H1 (cell line): ENCODE measurements at regions not wholly inside any gene's neighbourhood (a gene's known extent, or its start where the extent isn't known, plus 50 kb on each side); places are given as distances from the start of the nearest gene placed in this dataset.

Experiments used
- CTCF ChIA-PET: fragments of 300-600 bp; sonication (Branson Sonifier 250); formaldehyde crosslinking; loops from one replicate; lab custom pipeline; 2021; ENCODE audit not compliant: partially characterized antibody; lab: Charles Lee
- POLR2A ChIA-PET: fragments of 300-600 bp; sonication (Branson Sonifier 250); formaldehyde crosslinking; loops from one replicate; lab custom pipeline; 2021; ENCODE audit warnings: inconsistent platforms; ENCODE audit not compliant: partially characterized antibody; lab: Charles Lee
- DNase-seq, 2 experiments: peaks; one replicate each; pipeline versions ENCODE4 v3.0.0 to v3.0.0-alpha.2; 2010 to 2022; ENCODE audit warnings: low spot score in 2 of 2, low read depth in 1 of 2, mixed read lengths in 1 of 2
- FAIRE-seq: peaks from 2 replicates; lab custom pipeline; 2011; peaks lifted over from hg19 to GRCh38; lab: Jason Lieb, UNC
- H2AFZ ChIP-seq: 2 replicates; pipeline ENCODE4 v1.8.1; 2012; ENCODE audit warnings: low read length, inconsistent platforms
- H2AK5ac ChIP-seq: 2 replicates; pipeline ENCODE4 v1.6.1; 2013; ENCODE audit warnings: low read depth, low read length
- H2BK120ac ChIP-seq: replicated peaks from 2 replicates; pipeline ENCODE3; 2013; ENCODE audit warnings: low read depth, low read length, inconsistent platforms
- H2BK12ac ChIP-seq: 2 replicates; pipeline ENCODE4 v1.6.1; 2013; ENCODE audit warnings: low read depth, low read length
- H2BK15ac ChIP-seq: 2 replicates; pipeline ENCODE4 v1.6.1; 2013; ENCODE audit warnings: low read length
- H2BK20ac ChIP-seq: 2 replicates; pipeline ENCODE4 v1.6.1; 2013; ENCODE audit warnings: low read length
- H2BK5ac ChIP-seq: 2 replicates; pipeline ENCODE4 v1.6.1; 2013; ENCODE audit warnings: low read depth, low read length
- H3K14ac ChIP-seq: 2 replicates; pipeline ENCODE4 v1.6.1; 2013; ENCODE audit warnings: inconsistent platforms; ENCODE audit not compliant: insufficient read length
- H3K18ac ChIP-seq: 2 replicates; pipeline ENCODE4 v1.6.1; 2013; ENCODE audit warnings: low read length; ENCODE audit errors: extremely low read depth
- H3K23ac ChIP-seq: 2 replicates; pipeline ENCODE4 v1.6.1; 2013; ENCODE audit warnings: inconsistent platforms; ENCODE audit not compliant: insufficient read length
- H3K23me2 ChIP-seq: 2 replicates; pipeline ENCODE4 v1.6.1; 2013; ENCODE audit warnings: low read depth, low read length
- H3K27ac ChIP-seq: 2 replicates; pipeline ENCODE4 v1.6.1; 2011; ENCODE audit warnings: low read depth, low read length, inconsistent platforms
- H3K27me3 ChIP-seq, 4 experiments: replicated peaks in 1 of 4; 1 replicate in 1 of 4; 2 replicates in 3 of 4; pipeline versions ENCODE4 v1.6.1 to v1.8.1; 2011 to 2013; ENCODE audit warnings: low read length in 3 of 4, mild to moderate bottlenecking in 3 of 4, inconsistent platforms in 2 of 4, mixed read lengths in 2 of 4, moderate library complexity in 1 of 4; ENCODE audit not compliant: control insufficient read depth in 3 of 4, insufficient read depth in 3 of 4; ENCODE audit errors: extremely low read depth in 1 of 4
- H3K36me3 ChIP-seq, 4 experiments: 2 replicates each; pipeline versions ENCODE4 v1.6.1 to v1.8.1; 2011 to 2013; ENCODE audit warnings: mild to moderate bottlenecking in 4 of 4, low read length in 3 of 4, moderate library complexity in 2 of 4, control low read depth in 1 of 4, inconsistent platforms in 1 of 4; ENCODE audit not compliant: insufficient read depth in 4 of 4, control insufficient read depth in 2 of 4
- H3K4ac ChIP-seq: replicated peaks from 2 replicates; pipeline ENCODE3; 2013; ENCODE audit warnings: low read length, low read depth, mixed read lengths, inconsistent platforms; ENCODE audit not compliant: insufficient read length
- H3K4me1 ChIP-seq, 4 experiments: replicated peaks in 1 of 4; 1 replicate in 1 of 4; 2 replicates in 3 of 4; pipeline versions ENCODE4 v1.6.1 to v1.8.1; 2011 to 2013; ENCODE audit warnings: low read length in 3 of 4, inconsistent platforms in 2 of 4, mixed read lengths in 1 of 4; ENCODE audit not compliant: insufficient read depth in 4 of 4, control insufficient read depth in 3 of 4
- H3K4me2 ChIP-seq, 2 experiments: 2 replicates each; pipeline versions ENCODE4 v1.6.1 to v1.8.1; 2011 to 2013; ENCODE audit warnings: low read depth in 2 of 2, low read length in 2 of 2, control low read depth in 1 of 2, inconsistent platforms in 1 of 2, mild to moderate bottlenecking in 1 of 2; ENCODE audit not compliant: insufficient read depth in 1 of 2
- H3K4me3 ChIP-seq, 4 experiments: fragments of 200-600, 300-600 bp in 1 of 4; sonication (generic), shearing (Covaris generic), sonication (Bioruptor Twin) in 1 of 4; 2 replicates each; pipeline versions ENCODE4 v1.5.1 to v1.8.1; 2011 to 2016; ENCODE audit warnings: low read length in 4 of 4, low read depth in 3 of 4, control low read depth in 2 of 4, inconsistent platforms in 2 of 4, mild to moderate bottlenecking in 2 of 4, mixed read lengths in 1 of 4, moderate library complexity in 1 of 4; ENCODE audit not compliant: insufficient read depth in 2 of 4; ENCODE audit errors: extremely low read depth in 1 of 4
- H3K56ac ChIP-seq: replicated peaks from 2 replicates; pipeline ENCODE3; 2013; ENCODE audit warnings: low read depth, mild to moderate bottlenecking, mixed read lengths, low read length, inconsistent platforms; ENCODE audit not compliant: insufficient read length
- H3K79me1 ChIP-seq: 2 replicates; pipeline ENCODE4 v1.6.1; 2013; ENCODE audit warnings: low read depth, low read length, control low read depth
- H3K79me2 ChIP-seq, 2 experiments: 2 replicates each; pipeline versions ENCODE4 v1.6.1 to v1.8.1; 2012 to 2013; ENCODE audit warnings: low read length in 2 of 2, mild to moderate bottlenecking in 2 of 2, inconsistent platforms in 1 of 2; ENCODE audit not compliant: insufficient read depth in 2 of 2, control insufficient read depth in 1 of 2
- H3K9ac ChIP-seq, 4 experiments: replicated peaks in 1 of 4; 1 replicate in 1 of 4; 2 replicates in 3 of 4; pipeline versions ENCODE4 v1.6.1 to v1.8.1; 2011 to 2013; ENCODE audit warnings: low read depth in 3 of 4, low read length in 3 of 4, control low read depth in 2 of 4, mild to moderate bottlenecking in 2 of 4, moderate library complexity in 2 of 4, inconsistent platforms in 1 of 4; ENCODE audit errors: extremely low read depth in 1 of 4
- H3K9me3 ChIP-seq, 2 experiments: 2 replicates each; pipeline versions ENCODE4 v1.6.1 to v1.8.1; 2012 to 2013; ENCODE audit warnings: mild to moderate bottlenecking in 2 of 2, moderate library complexity in 2 of 2, control low read depth in 1 of 2, inconsistent platforms in 1 of 2, low read depth in 1 of 2, low read length in 1 of 2, mixed read lengths in 1 of 2; ENCODE audit not compliant: insufficient read depth in 2 of 2
- H4K20me1 ChIP-seq, 2 experiments: replicated peaks in 1 of 2; 2 replicates each; pipeline versions ENCODE3 to v1.8.1; 2011 to 2013; ENCODE audit warnings: inconsistent platforms in 2 of 2, low read length in 2 of 2, mild to moderate bottlenecking in 1 of 2; ENCODE audit not compliant: insufficient read depth in 2 of 2, control insufficient read depth in 1 of 2
- H4K5ac ChIP-seq: 2 replicates; pipeline ENCODE4 v1.6.1; 2013; ENCODE audit warnings: low read length, low read depth, mixed read lengths, inconsistent platforms; ENCODE audit not compliant: insufficient read length
- H4K8ac ChIP-seq: 2 replicates; pipeline ENCODE4 v1.8.0; 2013; ENCODE audit warnings: mild to moderate bottlenecking, moderate library complexity, low read length, inconsistent platforms; ENCODE audit not compliant: insufficient read depth; ENCODE audit errors: extremely low read depth
- H4K91ac ChIP-seq: replicated peaks from 2 replicates; pipeline ENCODE3; 2013; ENCODE audit warnings: low read length, mixed read lengths, inconsistent platforms; ENCODE audit not compliant: insufficient read length
- CHD1 ChIP-seq: IDR thresholded peaks from 2 replicates; pipeline ENCODE4 v1.6.1; 2012; ENCODE audit warnings: low read depth, low read length, improper control_type of control experiment
- RAD21 ChIP-seq, 2 experiments: IDR thresholded peaks in 1 of 2; conservative IDR thresholded peaks in 1 of 2; 2 replicates each; pipeline ENCODE4 v1.6.1; 2011; ENCODE audit warnings: low read depth in 2 of 2, low read length in 2 of 2, improper control_type of control experiment in 1 of 2, inconsistent platforms in 1 of 2, mild to moderate bottlenecking in 1 of 2, moderate library complexity in 1 of 2
- TF ChIP-seq, protein P1 (sequence below), 3 experiments: IDR thresholded peaks; 1 replicate in 2 of 3; 2 replicates in 1 of 3; pipeline versions ENCODE4 v1.5.1 to v1.6.1; 2011; ENCODE audit warnings: low read length in 3 of 3, mild to moderate bottlenecking in 3 of 3, inconsistent platforms in 2 of 3, low read depth in 1 of 3, moderate library complexity in 1 of 3; ENCODE audit not compliant: insufficient read depth in 1 of 3; ENCODE audit errors: control extremely low read depth in 1 of 3

GRCh38 chr13:78131811-78132210, 213.2 kb upstream of the EDNRB start:
- FAIRE-seq, result no peak
- CTCF ChIA-PET, result interaction anchor here (1.7 to 2.6 kb wide), 3 partner anchors 8 to 351 kb away, joined by 5 to 19 read pairs (median 8); no protein-coding TSS in a partner anchor

More at GRCh38 chr13:78131811-78132210, 213.2 kb upstream of the EDNRB start:
- POLR2A ChIA-PET, result no interaction called here
- H2BK15ac ChIP-seq, result no peak overlapping the region
- no peaks in the 10 kb centered on the region for H3K79me1 ChIP-seq
- no peak overlapping the region for H4K5ac ChIP-seq
- H4K20me1 ChIP-seq, result no peaks in the 10 kb centered on the region
- no peak overlapping the region for H2AK5ac ChIP-seq
- no peaks in the 10 kb centered on the region for H3K27me3 ChIP-seq
- H3K9ac ChIP-seq, result no peak overlapping the region
- no peak overlapping the region for H3K4me2 ChIP-seq
- no peak overlapping the region for H2BK20ac ChIP-seq
- no peaks in the 10 kb centered on the region for H3K36me3 ChIP-seq
- no peak overlapping the region for H3K56ac ChIP-seq
- peak; percentile 20 to 40 for TF ChIP-seq RAD21 (IDR thresholded peaks at IDR 0.05 in 1 of 2, conservative IDR thresholded peaks at IDR 0.05 in 1 of 2; ENCODE audit: low read depth in 2 of 2, low read length in 2 of 2)
- TF ChIP-seq, protein P1, sequence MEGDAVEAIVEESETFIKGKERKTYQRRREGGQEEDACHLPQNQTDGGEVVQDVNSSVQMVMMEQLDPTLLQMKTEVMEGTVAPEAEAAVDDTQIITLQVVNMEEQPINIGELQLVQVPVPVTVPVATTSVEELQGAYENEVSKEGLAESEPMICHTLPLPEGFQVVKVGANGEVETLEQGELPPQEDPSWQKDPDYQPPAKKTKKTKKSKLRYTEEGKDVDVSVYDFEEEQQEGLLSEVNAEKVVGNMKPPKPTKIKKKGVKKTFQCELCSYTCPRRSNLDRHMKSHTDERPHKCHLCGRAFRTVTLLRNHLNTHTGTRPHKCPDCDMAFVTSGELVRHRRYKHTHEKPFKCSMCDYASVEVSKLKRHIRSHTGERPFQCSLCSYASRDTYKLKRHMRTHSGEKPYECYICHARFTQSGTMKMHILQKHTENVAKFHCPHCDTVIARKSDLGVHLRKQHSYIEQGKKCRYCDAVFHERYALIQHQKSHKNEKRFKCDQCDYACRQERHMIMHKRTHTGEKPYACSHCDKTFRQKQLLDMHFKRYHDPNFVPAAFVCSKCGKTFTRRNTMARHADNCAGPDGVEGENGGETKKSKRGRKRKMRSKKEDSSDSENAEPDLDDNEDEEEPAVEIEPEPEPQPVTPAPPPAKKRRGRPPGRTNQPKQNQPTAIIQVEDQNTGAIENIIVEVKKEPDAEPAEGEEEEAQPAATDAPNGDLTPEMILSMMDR (IDR thresholded peaks at IDR 0.05; ENCODE audit: control extremely low read depth in 1 of 3, insufficient read depth in 1 of 3, low read depth in 1 of 3, low read length in 3 of 3), result peak in 1 of 3 experiments; percentile 21; a peak in 1 of 4 replicates
- TF ChIP-seq CHD1, result no peak
- H3K23ac ChIP-seq, result no peak overlapping the region
- H3K9me3 ChIP-seq, result no peaks in the 10 kb centered on the region
- no peaks in the 10 kb centered on the region for H3K4me1 ChIP-seq
- H3K14ac ChIP-seq, result no peak overlapping the region
- H4K91ac ChIP-seq, result no peak overlapping the region
- H2BK120ac ChIP-seq, result no peak overlapping the region
- H4K8ac ChIP-seq, result no peak overlapping the region
- no peak overlapping the region for H3K27ac ChIP-seq
- H2BK12ac ChIP-seq, result no peak overlapping the region
- no peak overlapping the region for H3K4ac ChIP-seq
- no peak overlapping the region for H2AFZ ChIP-seq
- no peak overlapping the region for H3K18ac ChIP-seq
- no peak for DNase-seq
- no peaks in the 10 kb centered on the region for H3K23me2 ChIP-seq
- no peaks in the 10 kb centered on the region for H3K79me2 ChIP-seq
- no peak overlapping the region for H3K4me3 ChIP-seq
- no peak overlapping the region for H2BK5ac ChIP-seq
